Fibroblast of lung (primary cell): ENCODE measurements at regions not wholly inside any gene's neighbourhood (a gene's known extent, or its start where the extent isn't known, plus 50 kb on each side); places are given as distances from the start of the nearest gene placed in this dataset.

ENCODE experiments used
- DNase-seq, 2 donors: peaks; one replicate each; pipeline versions ENCODE4 v3.0.0 to v3.0.0-alpha.2; 2010; ENCODE audit warnings: low read depth in 2 of 2
- H2AFZ ChIP-seq: 2 replicates; pipeline ENCODE4 v1.5.1; 2012; ENCODE audit warnings: low read length, control low read depth, inconsistent platforms
- H3K27ac ChIP-seq: 2 replicates; pipeline ENCODE4 v1.5.1; 2011; ENCODE audit warnings: low read length, control low read depth; ENCODE audit not compliant: insufficient read depth
- H3K27me3 ChIP-seq: 2 replicates; pipeline ENCODE4 v1.5.1; 2011; ENCODE audit warnings: mild to moderate bottlenecking, low read length; ENCODE audit not compliant: control insufficient read depth, insufficient read depth
- H3K36me3 ChIP-seq: 2 replicates; pipeline ENCODE4 v1.5.1; 2011; ENCODE audit warnings: low read length; ENCODE audit not compliant: control insufficient read depth, insufficient read depth
- H3K4me1 ChIP-seq: 2 replicates; pipeline ENCODE4 v1.5.1; 2011; ENCODE audit warnings: low read length; ENCODE audit not compliant: control insufficient read depth, insufficient read depth; ENCODE audit errors: extremely low read depth
- H3K4me2 ChIP-seq: 2 replicates; pipeline ENCODE4 v1.5.1; 2011; ENCODE audit warnings: low read length, control low read depth; ENCODE audit not compliant: insufficient read depth; ENCODE audit errors: extremely low read depth
- H3K4me3 ChIP-seq, 4 experiments: fragments of 200-600 bp in 1 of 4; sonication (generic) in 1 of 4; replicated peaks in 1 of 4; 2 replicates each; pipeline ENCODE4 v1.5.1; 2011 to 2016; ENCODE audit warnings: low read length in 4 of 4, low read depth in 3 of 4, mild to moderate bottlenecking in 3 of 4, control low read depth in 2 of 4, inconsistent platforms in 1 of 4, mixed read lengths in 1 of 4; ENCODE audit not compliant: insufficient read depth in 1 of 4; ENCODE audit errors: control extremely low read depth in 1 of 4
- H3K79me2 ChIP-seq: 2 replicates; pipeline ENCODE4 v1.5.1; 2012; ENCODE audit warnings: mild to moderate bottlenecking, low read length, inconsistent platforms; ENCODE audit not compliant: control insufficient read depth, insufficient read depth
- H3K9ac ChIP-seq: 2 replicates; pipeline ENCODE4 v1.5.1; 2011; ENCODE audit warnings: mild to moderate bottlenecking, low read length, control low read depth; ENCODE audit not compliant: insufficient read depth
- H3K9me3 ChIP-seq: 2 replicates; pipeline ENCODE4 v1.5.1; 2012; ENCODE audit warnings: low read depth, low read length; ENCODE audit not compliant: control insufficient read depth, insufficient read depth
- H4K20me1 ChIP-seq: 2 replicates; pipeline ENCODE4 v1.5.1; 2011; ENCODE audit warnings: low read length; ENCODE audit not compliant: control insufficient read depth, insufficient read depth; ENCODE audit errors: extremely low read depth
- CTCF ChIP-seq, 2 donors: IDR thresholded peaks in 1 of 2; conservative IDR thresholded peaks in 1 of 2; 1 replicate in 1 of 2; 2 replicates in 1 of 2; pipeline ENCODE4 v1.5.1; 2011 to 2012; ENCODE audit warnings: low read length in 2 of 2, control low read depth in 1 of 2, inconsistent platforms in 1 of 2, low read depth in 1 of 2, mild to moderate bottlenecking in 1 of 2
- EZH2 ChIP-seq: IDR thresholded peaks from 2 replicates; pipeline ENCODE4 v1.5.1; 2012; ENCODE audit warnings: low read length, control low read depth, mild to moderate bottlenecking; ENCODE audit errors: missing control alignments

DNA sequence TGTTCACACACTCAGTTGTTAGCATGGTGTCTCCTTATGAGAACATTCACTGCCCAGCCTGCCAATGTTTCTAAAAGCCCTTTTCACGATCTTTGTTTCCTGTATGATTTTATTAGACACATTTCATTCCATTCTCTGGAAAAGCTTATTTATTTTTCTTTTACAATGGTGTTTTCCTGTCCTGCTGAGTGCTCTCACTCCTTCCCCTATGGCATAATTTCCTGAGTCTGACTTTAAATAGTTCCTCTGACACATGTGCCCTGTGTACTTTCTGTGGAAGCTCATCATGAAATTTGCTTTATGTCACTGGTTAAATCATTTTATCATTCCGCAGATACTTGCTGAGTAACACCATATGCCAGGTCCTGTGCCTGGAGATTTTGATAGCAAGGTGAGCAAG, 612.0 kb downstream of the FLRT2 start:
- H3K36me3 ChIP-seq, result no peaks in the 10 kb centered on the region
- H3K9me3 ChIP-seq, result no peaks in the 10 kb centered on the region
- H3K4me2 ChIP-seq, result no peak overlapping the region
- TF ChIP-seq CTCF (conservative IDR thresholded peaks at IDR 0.05 in 1 of 2, IDR thresholded peaks at IDR 0.05 in 1 of 2; ENCODE audit: low read depth in 1 of 2, low read length in 2 of 2), result no peak
- no peak for TF ChIP-seq EZH2
- no peak overlapping the region for H3K4me3 ChIP-seq
- H3K27me3 ChIP-seq, result no peaks in the 10 kb centered on the region
- H3K4me1 ChIP-seq, result no peaks in the 10 kb centered on the region
- DNase-seq, result no peak
- H3K9ac ChIP-seq, result no peak overlapping the region
- no peaks in the 10 kb centered on the region for H3K79me2 ChIP-seq
- H4K20me1 ChIP-seq, result no peaks in the 10 kb centered on the region
- H3K27ac ChIP-seq, result no peak overlapping the region
- no peak overlapping the region for H2AFZ ChIP-seq

GRCh38 chr14:86129426-86129825, 599.5 kb downstream of the FLRT2 start:
- H3K27me3 ChIP-seq, result no peaks in the 10 kb centered on the region
- H3K36me3 ChIP-seq, result no peaks in the 10 kb centered on the region
- no peaks in the 10 kb centered on the region for H3K79me2 ChIP-seq
- no peaks in the 10 kb centered on the region for H4K20me1 ChIP-seq
- H3K27ac ChIP-seq, result no peak overlapping the region
- no peaks in the 10 kb centered on the region for H3K9me3 ChIP-seq
- no peak overlapping the region for H2AFZ ChIP-seq
- H3K4me3 ChIP-seq, result no peak overlapping the region
- DNase-seq, result no peak
- no peaks in the 10 kb centered on the region for H3K4me1 ChIP-seq
- no peak overlapping the region for H3K9ac ChIP-seq
- no peak overlapping the region for H3K4me2 ChIP-seq
- TF ChIP-seq EZH2 (no peak), CTCF (conservative IDR thresholded peaks at IDR 0.05 in 1 of 2, IDR thresholded peaks at IDR 0.05 in 1 of 2; ENCODE audit: low read depth in 1 of 2, low read length in 2 of 2) (no peak)

- no peaks in the 10 kb centered on the region for H3K36me3 ChIP-seq
- no peaks in the 10 kb centered on the region for H3K27me3 ChIP-seq
- H2AFZ ChIP-seq, result no peak overlapping the region
- no peaks in the 10 kb centered on the region for H3K4me1 ChIP-seq
- DNase-seq, result no peak
- H3K4me2 ChIP-seq, result no peak overlapping the region
- H3K9ac ChIP-seq, result no peak overlapping the region
- TF ChIP-seq CTCF (conservative IDR thresholded peaks at IDR 0.05 in 1 of 2, IDR thresholded peaks at IDR 0.05 in 1 of 2; ENCODE audit: low read depth in 1 of 2, low read length in 2 of 2), result no peak
- no peak for TF ChIP-seq EZH2
- no peak overlapping the region for H3K27ac ChIP-seq
- no peaks in the 10 kb centered on the region for H4K20me1 ChIP-seq
- no peaks in the 10 kb centered on the region for H3K79me2 ChIP-seq
- H3K9me3 ChIP-seq, result no peaks in the 10 kb centered on the region
- no peak overlapping the region for H3K4me3 ChIP-seq
Observed at GRCh38 chr14:86124328-86124727, 594.4 kb downstream of the FLRT2 start.
